Naive B cell (primary cell): ENCODE measurements at regions not wholly inside any gene's neighbourhood (a gene's known extent, or its start where the extent isn't known, plus 50 kb on each side); places are given as distances from the start of the nearest gene placed in this dataset.

ENCODE experiments used
- ATAC-seq, 2 donors: fragments of 150-1000 bp; cut with Tn5 transposase; 2 replicates each; pipeline ENCODE4 v1.10.0; 2021; ENCODE audit warnings: low read depth in 2 of 2, mild to moderate bottlenecking in 2 of 2, moderate library complexity in 2 of 2
- DNase-seq: peaks from one replicate; pipeline ENCODE4 v3.0.0; 2022
- H3K27ac Mint-ChIP-seq, 6 donors: one replicate each; pipeline ENCODE4 v1.8.0; 2020 to 2022; ENCODE audit warnings: mild to moderate bottlenecking in 6 of 6, mixed read lengths in 6 of 6, moderate library complexity in 5 of 6, inconsistent platforms in 2 of 6
- H3K27me3 Mint-ChIP-seq, 3 donors: one replicate each; pipeline ENCODE4 v1.8.0; 2021 to 2022; ENCODE audit warnings: mixed read lengths in 3 of 3, mild to moderate bottlenecking in 1 of 3
- H3K36me3 Mint-ChIP-seq, 2 donors: one replicate each; pipeline ENCODE4 v1.8.0; 2020 to 2022; ENCODE audit warnings: mixed read lengths in 2 of 2, inconsistent platforms in 1 of 2, mild to moderate bottlenecking in 1 of 2
- H3K4me1 Mint-ChIP-seq, 3 donors: one replicate each; pipeline ENCODE4 v1.8.0; 2020 to 2022; ENCODE audit warnings: mixed read lengths in 3 of 3, inconsistent platforms in 1 of 3, mild to moderate bottlenecking in 1 of 3, moderate library complexity in 1 of 3
- H3K4me3 Mint-ChIP-seq, 8 donors: one replicate each; pipeline ENCODE4 v1.8.0; 2020 to 2022; ENCODE audit warnings: mild to moderate bottlenecking in 8 of 8, mixed read lengths in 8 of 8, moderate library complexity in 8 of 8, inconsistent platforms in 2 of 8
- H3K9me3 Mint-ChIP-seq, 7 donors: one replicate each; pipeline ENCODE4 v1.8.0; 2020 to 2022; ENCODE audit warnings: mixed read lengths in 7 of 7, mild to moderate bottlenecking in 5 of 7, inconsistent platforms in 2 of 7, moderate library complexity in 1 of 7

GRCh38 chr2:140033638-140034037 is 1253.4 kb upstream of the NXPH2 start:
- DNase-seq (no peak), ATAC-seq (no peak)
- Mint-ChIP-seq H3K27ac (no peak overlapping the region), H3K36me3 (no peaks in the 10 kb centered on the region), H3K9me3 (peaks cover 0 to 32% (median 3%) of the 10 kb centered on the region in 7 donors), H3K27me3 (no peaks in the 10 kb centered on the region), H3K4me3 (no peak overlapping the region), H3K4me1 (no peaks in the 10 kb centered on the region)

- Mint-ChIP-seq H3K27ac (no peak overlapping the region), H3K27me3 (no peaks in the 10 kb centered on the region), H3K9me3 (peaks cover 0 to 10% (median 3%) of the 10 kb centered on the region in 7 donors), H3K36me3 (no peaks in the 10 kb centered on the region), H3K4me3 (no peak overlapping the region), H3K4me1 (no peaks in the 10 kb centered on the region)
- DNase-seq (no peak), ATAC-seq (no peak)
Observed at GRCh38 chr2:140027966-140028365, 1247.8 kb upstream of the NXPH2 start.

- Mint-ChIP-seq H3K4me1 (no peaks in the 10 kb centered on the region), H3K27ac (no peak overlapping the region), H3K9me3 (peaks cover 0 to 10% (median 3%) of the 10 kb centered on the region in 7 donors), H3K36me3 (no peaks in the 10 kb centered on the region), H3K27me3 (no peaks in the 10 kb centered on the region), H3K4me3 (no peak overlapping the region)
- ATAC-seq (no peak), DNase-seq (no peak)
Observed at GRCh38 chr2:140027320-140027719, 1247.1 kb upstream of the NXPH2 start.

- no peaks in the 10 kb centered on the region for H3K36me3 Mint-ChIP-seq
- no peaks in the 10 kb centered on the region for H3K4me1 Mint-ChIP-seq
- ATAC-seq, result no peak
- H3K27me3 Mint-ChIP-seq, result no peaks in the 10 kb centered on the region
- no peak overlapping the region for H3K4me3 Mint-ChIP-seq
- H3K27ac Mint-ChIP-seq, result no peak overlapping the region
- H3K9me3 Mint-ChIP-seq, result peaks cover 0 to 4% (median 1%) of the 10 kb centered on the region in 7 donors
- DNase-seq, result no peak
Observed at GRCh38 chr2:140023291-140023690, 1243.1 kb upstream of the NXPH2 start.

- no peak overlapping the region for H3K27ac Mint-ChIP-seq
- DNase-seq, result no peak
Observed at GRCh38 chr2:140018541-140018940, 1238.4 kb upstream of the NXPH2 start.

GRCh38 chr2:140014204-140014546 is 1234.0 kb upstream of the NXPH2 start:
- DNase-seq, result no peak

More at GRCh38 chr2:140018541-140018940, 1238.4 kb upstream of the NXPH2 start:
- Mint-ChIP-seq H3K27me3 (no peaks in the 10 kb centered on the region), H3K4me3 (no peak overlapping the region), H3K36me3 (no peaks in the 10 kb centered on the region), H3K4me1 (no peaks in the 10 kb centered on the region), H3K9me3 (peaks cover 0 to 6% (median 1%) of the 10 kb centered on the region in 7 donors)
- no peak for ATAC-seq

GRCh38 chr2:140013545-140014203 is 1233.5 kb upstream of the NXPH2 start:
- no peak overlapping the region for H3K4me3 Mint-ChIP-seq
- ATAC-seq (no peak), DNase-seq (no peak)
- H3K36me3 Mint-ChIP-seq, result no peaks in the 10 kb centered on the region
- peaks cover 0 to 6% (median 0%) of the 10 kb centered on the region in 7 donors for H3K9me3 Mint-ChIP-seq
- H3K4me1 Mint-ChIP-seq, result no peaks in the 10 kb centered on the region
- H3K27ac Mint-ChIP-seq, result no peak overlapping the region
- H3K27me3 Mint-ChIP-seq, result no peaks in the 10 kb centered on the region

More at GRCh38 chr2:140014204-140014546, 1234.0 kb upstream of the NXPH2 start:
- peaks cover 0 to 6% (median 2%) of the 10 kb centered on the region in 7 donors for H3K9me3 Mint-ChIP-seq
- no peak overlapping the region for H3K4me3 Mint-ChIP-seq
- no peaks in the 10 kb centered on the region for H3K36me3 Mint-ChIP-seq
- no peak for ATAC-seq
- H3K4me1 Mint-ChIP-seq, result no peaks in the 10 kb centered on the region
- H3K27me3 Mint-ChIP-seq, result no peaks in the 10 kb centered on the region
- no peak overlapping the region for H3K27ac Mint-ChIP-seq

GRCh38 chr2:140011287-140011686 is 1231.1 kb upstream of the NXPH2 start:
- Mint-ChIP-seq H3K36me3 (no peaks in the 10 kb centered on the region), H3K4me3 (no peak overlapping the region), H3K4me1 (no peaks in the 10 kb centered on the region), H3K27me3 (no peaks in the 10 kb centered on the region), H3K9me3 (peaks cover 0 to 2% (median 0%) of the 10 kb centered on the region in 7 donors), H3K27ac (no peak overlapping the region)
- DNase-seq (no peak), ATAC-seq (no peak)

GRCh38 chr2:140002110-140002509 is 1221.9 kb upstream of the NXPH2 start:
- DNase-seq (no peak), ATAC-seq (no peak)
- Mint-ChIP-seq H3K36me3 (no peaks in the 10 kb centered on the region), H3K4me3 (no peak overlapping the region), H3K9me3 (peaks cover 0 to 3% (median 0%) of the 10 kb centered on the region in 7 donors), H3K27ac (no peak overlapping the region), H3K27me3 (no peaks in the 10 kb centered on the region), H3K4me1 (no peaks in the 10 kb centered on the region)

GRCh38 chr2:139992711-139993345 is 1212.6 kb upstream of the NXPH2 start:
- no peak overlapping the region for H3K4me3 Mint-ChIP-seq
- DNase-seq, result no peak
- H3K27me3 Mint-ChIP-seq, result no peaks in the 10 kb centered on the region
- H3K27ac Mint-ChIP-seq, result no peak overlapping the region
- no peaks in the 10 kb centered on the region for H3K4me1 Mint-ChIP-seq
- H3K36me3 Mint-ChIP-seq, result no peaks in the 10 kb centered on the region
- ATAC-seq, result no peak
- peaks cover 4 to 18% (median 9%) of the 10 kb centered on the region in 7 donors for H3K9me3 Mint-ChIP-seq

GRCh38 chr2:139992078-139992477 is 1211.9 kb upstream of the NXPH2 start:
- no peak overlapping the region for H3K27ac Mint-ChIP-seq
- H3K27me3 Mint-ChIP-seq, result no peaks in the 10 kb centered on the region
- H3K9me3 Mint-ChIP-seq, result peaks cover 4 to 19% (median 9%) of the 10 kb centered on the region in 7 donors
- H3K4me3 Mint-ChIP-seq, result no peak overlapping the region
- no peak for DNase-seq
- H3K4me1 Mint-ChIP-seq, result no peaks in the 10 kb centered on the region
- no peaks in the 10 kb centered on the region for H3K36me3 Mint-ChIP-seq
- ATAC-seq, result no peak

GRCh38 chr2:139990646-139991335 is 1210.6 kb upstream of the NXPH2 start:
- Mint-ChIP-seq H3K4me1 (no peaks in the 10 kb centered on the region), H3K4me3 (no peak overlapping the region), H3K9me3 (peaks cover 4 to 23% (median 10%) of the 10 kb centered on the region in 7 donors), H3K27me3 (no peaks in the 10 kb centered on the region), H3K36me3 (no peaks in the 10 kb centered on the region), H3K27ac (no peak overlapping the region)
- DNase-seq (no peak), ATAC-seq (no peak)

- no peaks in the 10 kb centered on the region for H3K4me1 Mint-ChIP-seq
- H3K4me3 Mint-ChIP-seq, result no peak overlapping the region
- H3K9me3 Mint-ChIP-seq, result peaks cover 3 to 47% (median 10%) of the 10 kb centered on the region in 7 donors
- ATAC-seq (no peak), DNase-seq (no peak)
- H3K27me3 Mint-ChIP-seq, result no peaks in the 10 kb centered on the region
- H3K27ac Mint-ChIP-seq, result no peak overlapping the region
- H3K36me3 Mint-ChIP-seq, result no peaks in the 10 kb centered on the region
Observed at GRCh38 chr2:139969323-139969722, 1189.1 kb upstream of the NXPH2 start.

- no peak for DNase-seq
- Mint-ChIP-seq H3K36me3 (no peaks in the 10 kb centered on the region), H3K4me1 (no peaks in the 10 kb centered on the region), H3K27ac (no peak overlapping the region), H3K4me3 (no peak overlapping the region), H3K27me3 (no peaks in the 10 kb centered on the region), H3K9me3 (peaks cover 2 to 45% (median 8%) of the 10 kb centered on the region in 7 donors)
- no peak for ATAC-seq
Observed at GRCh38 chr2:139968588-139968987, 1188.4 kb upstream of the NXPH2 start.
